GM12878 (cell line): ENCODE measurements at regions not wholly inside any gene's neighbourhood (a gene's known extent, or its start where the extent isn't known, plus 50 kb on each side); places are given as distances from the start of the nearest gene placed in this dataset.

Experiments
- ATAC-seq: fragments of 200-7000 bp; cut with Tn5 transposase; 3 replicates; pipeline ENCODE4 v1.9.1; 2020; ENCODE audit warnings: mild to moderate bottlenecking, moderate library complexity
- BruUV-seq: library from RNA; stranded (reverse); fragments of 400-500 nt; replicated peaks from 2 replicates; lab custom pipeline; 2021; lab: Mats Ljungman, UMichigan
- CTCF ChIA-PET: fragments of 300-600 bp; sonication (Branson Sonifier 250); formaldehyde crosslinking; extraction: SDS; loops from one replicate; lab custom pipeline; 2021; ENCODE audit warnings: inconsistent platforms; lab: Yijun Ruan, JAX
- POLR2A ChIA-PET: fragments of 350-600 bp; formaldehyde crosslinking; extraction: SDS; loops from one replicate; lab custom pipeline; 2021; ENCODE audit warnings: inconsistent platforms; lab: Charles Lee
- RAD21 ChIA-PET: fragments of 300-600 bp; sonication (Branson Sonifier 250); formaldehyde crosslinking; loops from one replicate; lab custom pipeline; 2023; ENCODE audit warnings: antibody characterized with exemption; ENCODE audit not compliant: unreplicated experiment; lab: Charles Lee
- SMC1A ChIA-PET: fragments of 300-600 bp; sonication (Branson Sonifier 250); formaldehyde crosslinking; loops from one replicate; lab custom pipeline; 2023; ENCODE audit not compliant: unreplicated experiment, uncharacterized antibody; lab: Charles Lee
- DNase-seq: peaks from one replicate; pipeline ENCODE4 v3.0.0-alpha.2; 2011; ENCODE audit warnings: low read depth, low spot score
- FAIRE-seq: peaks from 3 replicates; lab custom pipeline; 2011; peaks lifted over from hg19 to GRCh38; lab: Jason Lieb, UNC
- H2AFZ ChIP-seq: 2 replicates; pipeline ENCODE4 v1.6.0; 2011; ENCODE audit warnings: low read depth, low read length, control low read depth; ENCODE audit not compliant: control insufficient read depth
- H3K27ac ChIP-seq: 2 replicates; pipeline ENCODE4 v1.5.1; 2011; ENCODE audit warnings: control low read depth; ENCODE audit not compliant: control insufficient read depth, insufficient read depth
- H3K27me3 ChIP-seq, 2 experiments: replicated peaks in 1 of 2; 2 replicates each; pipeline versions ENCODE4 v1.6.0 to v1.6.1; 2011; ENCODE audit warnings: low read length in 1 of 2; ENCODE audit not compliant: control insufficient read depth in 2 of 2, insufficient read depth in 2 of 2
- H3K36me3 ChIP-seq, 2 experiments: 2 replicates each; pipeline ENCODE4 v1.5.1; 2011; ENCODE audit warnings: low read length in 1 of 2; ENCODE audit not compliant: control insufficient read depth in 2 of 2, insufficient read depth in 2 of 2
- H3K4me1 ChIP-seq: 2 replicates; pipeline ENCODE4 v1.6.1; 2011; ENCODE audit warnings: mild to moderate bottlenecking, low read length, moderate library complexity, mixed read lengths; ENCODE audit not compliant: control insufficient read depth, insufficient read depth
- H3K4me2 ChIP-seq: 2 replicates; pipeline ENCODE4 v1.6.0; 2011; ENCODE audit warnings: control low read depth; ENCODE audit not compliant: control insufficient read depth, insufficient read depth
- H3K4me3 ChIP-seq: fragments of 200-600 bp; sonication (generic); 2 replicates; pipeline ENCODE4 v1.5.1; 2016
- H3K79me2 ChIP-seq: 2 replicates; pipeline ENCODE4 v1.6.0; 2011; ENCODE audit warnings: low read length; ENCODE audit not compliant: control insufficient read depth, insufficient read depth
- H3K9ac ChIP-seq: 2 replicates; pipeline ENCODE4 v1.8.0; 2011; ENCODE audit warnings: low read length, control low read depth, mixed read lengths; ENCODE audit not compliant: control insufficient read depth, insufficient read depth
- H3K9me3 ChIP-seq: replicated peaks from 3 replicates; pipeline ENCODE4 v1.5.1; 2011; ENCODE audit warnings: mild to moderate bottlenecking, low read length; ENCODE audit not compliant: control insufficient read depth, insufficient read depth
- H4K20me1 ChIP-seq: 2 replicates; pipeline ENCODE4 v1.6.0; 2011; ENCODE audit not compliant: control insufficient read depth, insufficient read depth
- BCL11A ChIP-seq: IDR thresholded peaks from 2 replicates; pipeline ENCODE4 v1.6.1; 2011; ENCODE audit warnings: low read depth, low read length
- BRCA1 ChIP-seq: IDR thresholded peaks from 2 replicates; pipeline ENCODE4 v1.6.1; 2011; ENCODE audit warnings: low read depth, low read length, improper control_type of control experiment
- CBFB ChIP-seq: IDR thresholded peaks from 2 replicates; pipeline ENCODE4 v1.6.1; 2016; ENCODE audit warnings: antibody characterized with exemption, low read depth
- CHD1 ChIP-seq: IDR thresholded peaks from 2 replicates; pipeline ENCODE4 v1.6.1; 2012; ENCODE audit warnings: low read depth, low read length, improper control_type of control experiment
- CREB1 ChIP-seq: IDR thresholded peaks from 2 replicates; pipeline ENCODE4 v1.6.1; 2012; ENCODE audit warnings: low read depth, mild to moderate bottlenecking, inconsistent platforms
- EED ChIP-seq: sonication (generic); IDR thresholded peaks from 2 replicates; pipeline ENCODE4 v1.6.1; 2016; ENCODE audit warnings: antibody characterized with exemption, low read depth
- ESRRA ChIP-seq: IDR thresholded peaks from 2 replicates; pipeline ENCODE4 v1.6.1; 2012; ENCODE audit warnings: mild to moderate bottlenecking, low read length, improper control_type of control experiment
- KDM1A ChIP-seq: fragments of 200-600 bp; sonication (generic); IDR thresholded peaks from 2 replicates; pipeline ENCODE4 v1.6.1; 2016; ENCODE audit warnings: borderline replicate concordance
- NR2F1 ChIP-seq: fragments of 450-650 bp; conservative IDR thresholded peaks from 2 replicates; pipeline ENCODE4 v1.6.1; 2017; ENCODE audit warnings: mild to moderate bottlenecking
- RBBP5 ChIP-seq: fragments of 200-600 bp; sonication (generic); conservative IDR thresholded peaks from 2 replicates; pipeline ENCODE4 v1.6.1; 2016
- SIN3A ChIP-seq: IDR thresholded peaks from 2 replicates; pipeline ENCODE4 v1.6.1; 2012; ENCODE audit warnings: low read depth, low read length, improper control_type of control experiment
- SMARCA5 ChIP-seq: fragments of 450-650 bp; IDR thresholded peaks from 2 replicates; pipeline ENCODE4 v1.6.1; 2017; ENCODE audit warnings: mild to moderate bottlenecking
- STAT1 ChIP-seq: fragments of 450-650 bp; conservative IDR thresholded peaks from 2 replicates; pipeline ENCODE4 v1.6.1; 2014; ENCODE audit warnings: antibody characterized with exemption, mild to moderate bottlenecking
- ZNF384 ChIP-seq: IDR thresholded peaks from 2 replicates; pipeline ENCODE4 v1.6.1; 2012; ENCODE audit warnings: low read depth, mild to moderate bottlenecking, low read length, improper control_type of control experiment, borderline replicate concordance
- WGBS: methylation state at CpG from one replicate; pipeline ENCODE4 v1.1.6; 2016; ENCODE audit warnings: low lambda C conversion rate; ENCODE audit not compliant: insufficient replicate concordance, insufficient coverage; ENCODE audit errors: missing lambda C conversion rate; 5-methylcytosine and 5-hydroxymethylcytosine counted together
- in situ Hi-C: fragments of 300-500 bp; cut with MboI; formaldehyde crosslinking; loops from 9 replicates; pipeline ENCODE4 v1.14.3; 2018; ENCODE audit warnings: mixed read lengths
- intact Hi-C: fragments of 100-400 bp; cut with micrococcal nuclease; formaldehyde crosslinking; loops from one replicate; pipeline ENCODE4 v1.14.2; 2022; ENCODE audit not compliant: unreplicated experiment
- TF ChIP-seq, protein P1 (sequence below): IDR thresholded peaks from 2 replicates; pipeline ENCODE4 v1.6.1; 2011; ENCODE audit warnings: borderline replicate concordance, low read depth, mild to moderate bottlenecking, moderate library complexity, low read length; ENCODE audit not compliant: insufficient read depth, poor library complexity, severe bottlenecking
- TF ChIP-seq, protein P2 (sequence below): IDR thresholded peaks from 2 replicates; pipeline ENCODE4 v1.6.1; 2012; ENCODE audit warnings: low read depth, low read length, improper control_type of control experiment
- TF ChIP-seq, protein P3 (sequence below): IDR thresholded peaks from 2 replicates; pipeline ENCODE4 v1.6.1; 2011; ENCODE audit warnings: mild to moderate bottlenecking, low read depth, low read length, moderate library complexity; ENCODE audit not compliant: insufficient replicate concordance
- TF ChIP-seq, protein P4 (sequence below): IDR thresholded peaks from 2 replicates; pipeline ENCODE4 v1.6.1; 2011; ENCODE audit warnings: borderline replicate concordance, low read depth, mild to moderate bottlenecking, moderate library complexity, mixed read lengths, low read length; ENCODE audit not compliant: insufficient read depth; ENCODE audit errors: extremely low read length

DNA sequence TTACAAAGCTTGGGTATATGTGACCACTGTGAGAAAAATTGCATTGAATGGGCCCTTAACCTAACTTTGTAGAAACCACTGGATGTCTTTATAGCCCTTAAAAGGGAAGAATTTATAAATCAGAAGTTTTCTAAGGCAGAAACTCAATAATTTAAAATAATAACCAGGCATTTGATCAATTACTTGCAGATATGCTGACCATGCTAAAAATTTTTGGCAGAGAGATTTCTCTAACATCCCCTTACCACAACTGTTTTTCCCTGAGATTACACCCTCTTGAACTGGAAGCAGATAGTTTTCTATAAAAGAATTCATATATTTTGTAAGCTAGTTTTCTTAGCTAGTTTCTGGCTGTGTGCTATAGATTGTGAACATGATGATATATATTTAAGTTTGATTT is 428.3 kb downstream of the KIF4B start:
- SMC1A ChIA-PET = no interaction called here
- no peak for FAIRE-seq
- no peak overlapping the region for H3K9ac ChIP-seq
- H3K9me3 ChIP-seq = no peaks in the 10 kb centered on the region
- in situ Hi-C loops = no loop called here
- no peak for DNase-seq
- H3K4me2 ChIP-seq = no peak overlapping the region
- POLR2A ChIA-PET = no interaction called here
- H3K79me2 ChIP-seq = no peaks in the 10 kb centered on the region
- TF ChIP-seq CHD1 (no peak), CBFB (no peak), NR2F1 (no peak)
- TF ChIP-seq, protein P1, sequence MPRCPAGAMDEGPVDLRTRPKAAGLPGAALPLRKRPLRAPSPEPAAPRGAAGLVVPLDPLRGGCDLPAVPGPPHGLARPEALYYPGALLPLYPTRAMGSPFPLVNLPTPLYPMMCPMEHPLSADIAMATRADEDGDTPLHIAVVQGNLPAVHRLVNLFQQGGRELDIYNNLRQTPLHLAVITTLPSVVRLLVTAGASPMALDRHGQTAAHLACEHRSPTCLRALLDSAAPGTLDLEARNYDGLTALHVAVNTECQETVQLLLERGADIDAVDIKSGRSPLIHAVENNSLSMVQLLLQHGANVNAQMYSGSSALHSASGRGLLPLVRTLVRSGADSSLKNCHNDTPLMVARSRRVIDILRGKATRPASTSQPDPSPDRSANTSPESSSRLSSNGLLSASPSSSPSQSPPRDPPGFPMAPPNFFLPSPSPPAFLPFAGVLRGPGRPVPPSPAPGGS = no peak
- TF ChIP-seq, all 136 proteins: peak for 0
- intact Hi-C loops = no loop called here
- H3K36me3 ChIP-seq = no peaks in the 10 kb centered on the region
- H3K27ac ChIP-seq = no peak overlapping the region
- no TSS peak for BruUV-seq
- ATAC-seq = no peak
- no peak overlapping the region for H3K4me3 ChIP-seq
- CTCF ChIA-PET = no interaction called here
- no peak overlapping the region for H2AFZ ChIP-seq
- H3K27me3 ChIP-seq = no peaks in the 10 kb centered on the region
- RAD21 ChIA-PET = no interaction called here
- H4K20me1 ChIP-seq = no peaks in the 10 kb centered on the region
- H3K4me1 ChIP-seq = no peaks in the 10 kb centered on the region

DNA sequence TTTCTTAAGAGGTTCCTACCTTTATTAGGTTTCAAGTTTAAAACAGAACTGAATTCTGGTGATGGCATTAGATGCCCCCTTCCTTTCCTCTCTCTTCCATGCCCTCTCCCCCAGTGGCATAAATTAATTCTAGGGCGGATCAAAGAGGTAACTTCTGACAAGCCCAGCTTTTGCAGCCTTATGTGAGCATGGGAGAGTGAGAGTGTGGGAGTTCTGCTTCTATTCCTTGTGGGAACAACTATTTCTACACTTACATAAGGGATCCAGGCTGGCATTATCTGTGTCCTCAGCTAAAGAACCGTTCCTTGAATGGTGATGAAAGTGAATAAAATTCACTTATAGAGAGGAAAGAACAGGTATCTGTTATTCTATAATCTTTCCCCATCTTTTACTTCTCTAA is 437.6 kb downstream of the KIF4B start:
- SMC1A ChIA-PET = no interaction called here
- 0% methylated on average over 2 of the region's 2 CpGs for WGBS
- no peak for FAIRE-seq

More for the DNA sequence above, 437.6 kb downstream of the KIF4B start:
- H3K4me2 ChIP-seq = no peak overlapping the region
- no peak overlapping the region for H3K9ac ChIP-seq
- RAD21 ChIA-PET = no interaction called here
- intact Hi-C loops (no loop called here), in situ Hi-C loops (no loop called here)
- ATAC-seq (no peak), DNase-seq (no peak)
- no peaks in the 10 kb centered on the region for H3K36me3 ChIP-seq
- POLR2A ChIA-PET = no interaction called here
- CTCF ChIA-PET = no interaction called here
- H3K9me3 ChIP-seq = no peaks in the 10 kb centered on the region
- H2AFZ ChIP-seq = no peak overlapping the region
- no peak overlapping the region for H3K27ac ChIP-seq
- H3K4me1 ChIP-seq = no peaks in the 10 kb centered on the region
- BruUV-seq = no TSS peak
- no peaks in the 10 kb centered on the region for H4K20me1 ChIP-seq
- TF ChIP-seq RBBP5 (no peak), ESRRA (no peak), SMARCA5 (no peak), KDM1A (no peak), SIN3A (no peak), BRCA1 (no peak), EED (no peak), STAT1 (no peak), CREB1 (no peak), BCL11A (no peak), ZNF384 (no peak)
- TF ChIP-seq, protein P2, sequence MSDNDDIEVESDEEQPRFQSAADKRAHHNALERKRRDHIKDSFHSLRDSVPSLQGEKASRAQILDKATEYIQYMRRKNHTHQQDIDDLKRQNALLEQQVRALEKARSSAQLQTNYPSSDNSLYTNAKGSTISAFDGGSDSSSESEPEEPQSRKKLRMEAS = no peak
- TF ChIP-seq, protein P3, sequence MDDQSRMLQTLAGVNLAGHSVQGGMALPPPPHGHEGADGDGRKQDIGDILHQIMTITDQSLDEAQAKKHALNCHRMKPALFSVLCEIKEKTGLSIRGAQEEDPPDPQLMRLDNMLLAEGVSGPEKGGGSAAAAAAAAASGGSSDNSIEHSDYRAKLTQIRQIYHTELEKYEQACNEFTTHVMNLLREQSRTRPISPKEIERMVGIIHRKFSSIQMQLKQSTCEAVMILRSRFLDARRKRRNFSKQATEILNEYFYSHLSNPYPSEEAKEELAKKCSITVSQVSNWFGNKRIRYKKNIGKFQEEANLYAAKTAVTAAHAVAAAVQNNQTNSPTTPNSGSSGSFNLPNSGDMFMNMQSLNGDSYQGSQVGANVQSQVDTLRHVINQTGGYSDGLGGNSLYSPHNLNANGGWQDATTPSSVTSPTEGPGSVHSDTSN = no peak
- TF ChIP-seq, protein P4, sequence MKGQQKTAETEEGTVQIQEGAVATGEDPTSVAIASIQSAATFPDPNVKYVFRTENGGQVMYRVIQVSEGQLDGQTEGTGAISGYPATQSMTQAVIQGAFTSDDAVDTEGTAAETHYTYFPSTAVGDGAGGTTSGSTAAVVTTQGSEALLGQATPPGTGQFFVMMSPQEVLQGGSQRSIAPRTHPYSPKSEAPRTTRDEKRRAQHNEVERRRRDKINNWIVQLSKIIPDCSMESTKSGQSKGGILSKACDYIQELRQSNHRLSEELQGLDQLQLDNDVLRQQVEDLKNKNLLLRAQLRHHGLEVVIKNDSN = no peak
- no peaks in the 10 kb centered on the region for H3K79me2 ChIP-seq
- H3K4me3 ChIP-seq = no peak overlapping the region
- no peaks in the 10 kb centered on the region for H3K27me3 ChIP-seq
